HG03521 (cell line): ENCODE measurements at regions not wholly inside any gene's neighbourhood (a gene's known extent, or its start where the extent isn't known, plus 50 kb on each side); places are given as distances from the start of the nearest gene placed in this dataset.
"Not testable (repeated sequence)": the region's sequence is repeated elsewhere in the genome, so short reads cannot be mapped to it uniquely, and the experiment has no call there.

Experiments
- ATAC-seq: cut with Tn5 transposase; IDR thresholded peaks from one replicate; pipeline ENCODE4 v1.9.1; 2021; ENCODE audit warnings: mild to moderate bottlenecking, moderate library complexity; ENCODE audit not compliant: unreplicated experiment

GRCh38 chr12:31906557-31907301 is 52.5 kb upstream of the RESF1 start:
- ATAC-seq, result no peak

- no peak for ATAC-seq
These were observed 56.2 kb upstream of the RESF1 start for GRCh38 chr12:31903025-31903424.

- no peak for ATAC-seq
These were observed 58.9 kb upstream of the RESF1 start for GRCh38 chr12:31900271-31900670.

- no peak for ATAC-seq
These were observed 60.1 kb upstream of the RESF1 start for GRCh38 chr12:31899109-31899508.

- no peak for ATAC-seq
These were observed 61.3 kb upstream of the RESF1 start for GRCh38 chr12:31897781-31898503.

- not testable (repeated sequence) for ATAC-seq
These were observed 62.1 kb upstream of the RESF1 start for GRCh38 chr12:31897092-31897491.

GRCh38 chr12:31896514-31897039 is 62.6 kb upstream of the RESF1 start:
- ATAC-seq, result peak; percentile 99

- ATAC-seq, result no peak
These were observed 63.6 kb upstream of the RESF1 start for GRCh38 chr12:31895449-31896150.

- no peak for ATAC-seq
These were observed 68.6 kb upstream of the RESF1 start for GRCh38 chr12:31890295-31891285.

- ATAC-seq, result no peak
These were observed 72.0 kb upstream of the RESF1 start for GRCh38 chr12:31887109-31887811.

GRCh38 chr12:31882682-31883081 is 76.5 kb upstream of the RESF1 start:
- not testable (repeated sequence) for ATAC-seq

- no peak for ATAC-seq
These were observed 78.9 kb upstream of the RESF1 start for GRCh38 chr12:31880340-31880739.

GRCh38 chr12:31877884-31878283 is 81.3 kb upstream of the RESF1 start:
- ATAC-seq, result no peak

GRCh38 chr12:31876568-31877424 is 82.4 kb upstream of the RESF1 start:
- no peak for ATAC-seq

GRCh38 chr12:31875609-31875964 is 83.6 kb upstream of the RESF1 start:
- no peak for ATAC-seq

- no peak for ATAC-seq
These were observed 84.1 kb upstream of the RESF1 start for GRCh38 chr12:31874961-31875608.

GRCh38 chr12:31872831-31873604 is 86.2 kb upstream of the RESF1 start:
- no peak for ATAC-seq

GRCh38 chr12:31869972-31870371 is 89.2 kb upstream of the RESF1 start:
- no peak for ATAC-seq
